GM21576 (cell line): ENCODE measurements at regions not wholly inside any gene's neighbourhood (a gene's known extent, or its start where the extent isn't known, plus 50 kb on each side); places are given as distances from the start of the nearest gene placed in this dataset.

Experiments used
- ATAC-seq: cut with Tn5 transposase; IDR thresholded peaks from one replicate; pipeline ENCODE4 v1.9.1; 2021; ENCODE audit warnings: mild to moderate bottlenecking, moderate library complexity; ENCODE audit not compliant: unreplicated experiment

- no peak for ATAC-seq
These were observed 1043.2 kb upstream of the WWC1 start for GRCh38 chr5:167248257-167248656.

GRCh38 chr5:167250996-167251395, 1040.4 kb upstream of the WWC1 start:
- no peak for ATAC-seq

- ATAC-seq, result no peak
These were observed 1037.3 kb upstream of the WWC1 start for GRCh38 chr5:167254132-167254531.

- no peak for ATAC-seq
These were observed 1035.5 kb upstream of the WWC1 start for GRCh38 chr5:167255926-167256325.

GRCh38 chr5:167259806-167260205, 1031.6 kb upstream of the WWC1 start:
- no peak for ATAC-seq

- ATAC-seq, result no peak
These were observed 1029.9 kb upstream of the WWC1 start for GRCh38 chr5:167261309-167262100.

GRCh38 chr5:167263185-167263584, 1028.3 kb upstream of the WWC1 start:
- no peak for ATAC-seq

- no peak for ATAC-seq
These were observed 1027.1 kb upstream of the WWC1 start for GRCh38 chr5:167264348-167264747.

GRCh38 chr5:167268337-167268736, 1023.1 kb upstream of the WWC1 start:
- ATAC-seq, result no peak

- no peak for ATAC-seq
These were observed 1022.3 kb upstream of the WWC1 start for GRCh38 chr5:167269146-167269545.

- no peak for ATAC-seq
These were observed 1020.4 kb upstream of the WWC1 start for GRCh38 chr5:167271081-167271480.

GRCh38 chr5:167271511-167271910, 1019.9 kb upstream of the WWC1 start:
- ATAC-seq, result no peak

GRCh38 chr5:167280111-167280510, 1011.3 kb upstream of the WWC1 start:
- no peak for ATAC-seq

- ATAC-seq, result no peak
These were observed 1009.5 kb upstream of the WWC1 start for GRCh38 chr5:167281925-167282324.

- no peak for ATAC-seq
These were observed 1007.8 kb upstream of the WWC1 start for GRCh38 chr5:167283691-167284090.

- no peak for ATAC-seq
These were observed 1007.1 kb upstream of the WWC1 start for GRCh38 chr5:167284222-167284890.

- no peak for ATAC-seq
These were observed 1005.9 kb upstream of the WWC1 start for GRCh38 chr5:167285591-167285990.

GRCh38 chr5:167286891-167287290, 1004.6 kb upstream of the WWC1 start:
- ATAC-seq, result no peak

GRCh38 chr5:167290478-167290877, 1001.0 kb upstream of the WWC1 start:
- no peak for ATAC-seq

GRCh38 chr5:167294882-167295680, 996.4 kb upstream of the WWC1 start:
- ATAC-seq, result no peak

GRCh38 chr5:167295681-167296005, 995.8 kb upstream of the WWC1 start:
- ATAC-seq, result no peak

GRCh38 chr5:167296066-167296465, 995.4 kb upstream of the WWC1 start:
- ATAC-seq, result no peak
